H7 (cell line): ENCODE measurements at regions not wholly inside any gene's neighbourhood (a gene's known extent, or its start where the extent isn't known, plus 50 kb on each side); places are given as distances from the start of the nearest gene placed in this dataset.
"Not testable (repeated sequence)": the region's sequence is repeated elsewhere in the genome, so short reads cannot be mapped to it uniquely, and the experiment has no call there.

Source experiments
- DNase-seq: peaks from one replicate; pipeline ENCODE4 v3.0.0; 2012
- H3K27me3 ChIP-seq: 2 replicates; pipeline ENCODE4 v1.6.0; 2011; ENCODE audit warnings: mild to moderate bottlenecking, low read length; ENCODE audit not compliant: control insufficient read depth, insufficient read depth
- H3K36me3 ChIP-seq: replicated peaks from 2 replicates; pipeline ENCODE4 v1.5.1; 2011; ENCODE audit warnings: low read length; ENCODE audit not compliant: control insufficient read depth, insufficient read depth
- H3K4me3 ChIP-seq: 2 replicates; pipeline ENCODE4 v1.5.1; 2011; ENCODE audit warnings: low read depth, mild to moderate bottlenecking, control low read depth, low read length, moderate library complexity; ENCODE audit not compliant: insufficient read depth

- Histone ChIP-seq H3K27me3 (no peaks in the 10 kb centered on the region), H3K36me3 (no peaks in the 10 kb centered on the region), H3K4me3 (no peak overlapping the region)
- no peak for DNase-seq
These were observed 1921.9 kb upstream of the LRRTM1 start for GRCh38 chr2:82226441-82226840.

GRCh38 chr2:82224301-82224940, 1919.9 kb upstream of the LRRTM1 start:
- Histone ChIP-seq H3K27me3 (no peaks in the 10 kb centered on the region), H3K4me3 (no peak overlapping the region), H3K36me3 (no peaks in the 10 kb centered on the region)
- DNase-seq: no peak

DNA sequence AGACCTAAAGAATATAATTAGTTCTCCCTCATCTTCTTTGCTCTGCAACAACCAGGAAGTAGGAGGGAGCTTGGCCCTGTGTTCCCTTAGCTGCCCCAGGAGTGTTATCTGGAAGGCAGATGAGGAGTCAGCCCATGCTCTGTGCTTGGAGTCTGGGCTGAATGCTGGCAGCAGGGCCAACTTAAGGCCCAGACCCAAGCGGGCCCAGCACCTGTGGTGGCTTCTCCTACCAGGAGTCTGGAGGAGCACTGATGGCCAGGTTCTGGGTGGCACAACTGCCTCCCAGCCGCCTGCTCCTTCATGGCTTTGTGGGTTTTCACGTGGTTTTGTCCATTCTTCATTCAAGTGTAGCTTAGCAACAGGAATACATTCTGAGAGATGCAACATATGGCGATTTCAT, 1910.7 kb upstream of the LRRTM1 start:
- Histone ChIP-seq H3K36me3 (no peaks in the 10 kb centered on the region), H3K27me3 (no peaks in the 10 kb centered on the region)
- DNase-seq: no peak

DNA sequence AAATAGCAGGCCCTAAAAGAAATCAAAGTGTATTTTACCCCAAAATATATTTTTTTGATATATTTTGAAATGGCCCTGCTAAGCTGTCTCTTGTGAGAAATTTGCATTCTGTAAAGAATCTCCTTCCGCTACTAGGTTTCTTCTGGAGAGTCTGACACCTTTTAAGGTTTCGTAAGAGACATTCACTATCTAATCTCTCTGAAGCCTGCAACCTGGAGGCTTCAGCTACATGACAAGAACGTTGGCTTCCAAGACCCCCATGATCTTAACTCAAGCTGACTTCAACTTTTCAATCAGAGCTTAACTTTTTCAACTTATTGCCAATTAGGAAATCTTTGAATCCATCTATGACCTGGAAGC, 1894.9 kb upstream of the LRRTM1 start:
- Histone ChIP-seq H3K4me3 (no peak overlapping the region), H3K36me3 (no peaks in the 10 kb centered on the region), H3K27me3 (no peaks in the 10 kb centered on the region)
- no peak for DNase-seq

More for the DNA sequence above, 1910.7 kb upstream of the LRRTM1 start:
- H3K4me3 ChIP-seq: no peak overlapping the region

DNA sequence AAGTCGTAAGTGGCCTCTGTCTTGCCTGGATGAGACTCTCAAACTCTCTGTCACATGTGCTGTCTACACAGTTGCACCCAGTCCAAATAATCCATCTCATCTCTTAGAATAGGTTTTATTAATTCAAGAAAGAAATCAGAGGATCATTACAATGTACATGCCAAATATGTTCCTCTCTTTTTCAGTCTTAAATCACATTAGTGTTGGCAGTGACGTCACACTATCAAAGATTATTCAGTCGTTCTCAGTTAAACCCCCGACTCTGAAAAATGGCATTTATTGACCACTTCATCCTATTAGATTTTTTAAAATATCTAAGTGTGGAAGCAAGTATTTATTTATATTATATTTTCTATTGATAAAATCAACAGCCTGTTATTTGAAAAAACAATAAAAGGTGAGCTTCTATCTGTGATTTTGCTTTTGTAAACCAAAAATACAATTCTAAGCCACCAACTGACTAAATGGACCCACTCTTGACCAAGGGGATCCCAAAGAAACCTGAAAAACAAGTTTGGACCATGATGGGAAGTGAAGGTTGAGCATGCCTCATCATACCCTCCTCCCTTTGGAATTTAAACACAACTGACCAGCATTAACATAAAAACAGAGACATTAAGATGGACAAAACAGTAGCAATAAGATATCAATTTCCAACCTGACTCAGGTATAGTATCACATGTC, 1894.4 kb upstream of the LRRTM1 start:
- DNase-seq: no peak
- Histone ChIP-seq H3K27me3 (no peaks in the 10 kb centered on the region), H3K36me3 (no peaks in the 10 kb centered on the region), H3K4me3 (no peak overlapping the region)

DNA sequence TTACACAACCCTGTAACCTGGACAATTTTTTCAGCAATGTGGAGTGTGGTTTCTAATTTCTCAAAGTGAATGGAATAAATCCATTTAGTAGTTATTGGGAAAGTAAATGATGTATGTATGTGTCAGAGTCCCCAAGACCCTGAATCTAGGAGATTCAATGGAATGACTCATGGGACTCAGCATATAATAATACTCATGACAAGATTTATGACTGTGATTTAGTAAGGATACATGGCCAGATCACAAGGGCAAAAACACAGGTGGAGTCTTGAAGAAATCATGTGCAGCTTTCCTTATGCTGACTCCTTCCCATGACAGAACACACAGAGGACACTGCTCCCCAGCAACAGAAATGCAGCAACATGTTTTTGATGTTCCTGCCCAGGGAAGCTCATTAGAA, 1877.7 kb upstream of the LRRTM1 start:
- Histone ChIP-seq H3K36me3 (no peaks in the 10 kb centered on the region), H3K4me3 (no peak overlapping the region), H3K27me3 (no peaks in the 10 kb centered on the region)
- no peak for DNase-seq

GRCh38 chr2:82175210-82175609, 1870.7 kb upstream of the LRRTM1 start:
- not testable (repeated sequence) for H3K36me3 ChIP-seq, H3K27me3 ChIP-seq, DNase-seq, H3K4me3 ChIP-seq

DNA sequence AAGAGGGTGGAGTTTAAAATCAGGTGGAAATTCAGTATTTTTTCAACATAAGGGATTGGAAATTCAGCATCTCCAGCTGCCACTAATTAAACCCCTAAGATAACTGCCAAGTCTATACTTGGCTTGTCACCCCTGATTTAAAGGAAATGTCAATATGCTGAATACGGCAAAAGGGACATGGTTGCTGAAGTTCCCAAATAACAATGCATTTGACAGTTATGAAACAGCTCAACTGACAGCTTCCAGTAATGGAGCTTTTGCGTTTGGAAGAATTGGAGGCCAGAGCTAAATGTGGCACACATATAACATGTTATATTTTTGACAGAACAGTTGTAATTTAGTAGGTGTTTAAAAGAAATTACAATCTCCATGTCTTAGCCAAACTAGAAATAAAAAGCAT, 1867.9 kb upstream of the LRRTM1 start:
- no peaks in the 10 kb centered on the region for H3K27me3 ChIP-seq
- no peak for DNase-seq
- H3K4me3 ChIP-seq: no peak overlapping the region
- H3K36me3 ChIP-seq: no peaks in the 10 kb centered on the region

- Histone ChIP-seq H3K4me3 (no peak overlapping the region), H3K36me3 (no peaks in the 10 kb centered on the region), H3K27me3 (no peaks in the 10 kb centered on the region)
- no peak for DNase-seq
These were observed 1864.8 kb upstream of the LRRTM1 start for GRCh38 chr2:82169379-82169778.

GRCh38 chr2:82165377-82165776, 1860.8 kb upstream of the LRRTM1 start:
- no peak for DNase-seq
- Histone ChIP-seq H3K27me3 (no peaks in the 10 kb centered on the region), H3K36me3 (no peaks in the 10 kb centered on the region), H3K4me3 (no peak overlapping the region)

DNA sequence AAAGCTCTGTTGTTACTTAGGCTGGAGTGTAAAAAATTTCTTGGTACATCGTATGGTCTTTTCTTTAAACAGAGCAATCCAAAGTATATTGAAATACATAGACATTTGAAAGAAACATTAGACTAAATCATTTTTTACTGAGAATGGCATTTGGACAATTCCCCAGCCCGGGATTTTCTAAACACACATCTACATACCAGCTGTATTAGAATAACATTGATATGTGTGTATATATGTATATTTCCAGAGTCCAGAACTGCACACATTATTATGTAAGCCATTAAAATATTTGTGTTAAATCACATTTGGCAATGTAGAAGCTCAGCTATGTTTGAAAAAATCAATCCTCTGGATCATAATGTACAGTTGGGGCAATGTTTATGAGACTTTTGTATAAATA, 1853.6 kb upstream of the LRRTM1 start:
- no peak for DNase-seq
- no peak overlapping the region for H3K4me3 ChIP-seq
- no peaks in the 10 kb centered on the region for H3K27me3 ChIP-seq
- no peaks in the 10 kb centered on the region for H3K36me3 ChIP-seq

GRCh38 chr2:82155469-82155868, 1850.9 kb upstream of the LRRTM1 start:
- no peaks in the 10 kb centered on the region for H3K27me3 ChIP-seq
- no peak overlapping the region for H3K4me3 ChIP-seq
- no peak for DNase-seq
- no peaks in the 10 kb centered on the region for H3K36me3 ChIP-seq

- H3K4me3 ChIP-seq: no peak overlapping the region
- H3K36me3 ChIP-seq: no peaks in the 10 kb centered on the region
- H3K27me3 ChIP-seq: no peaks in the 10 kb centered on the region
- no peak for DNase-seq
These were observed 1838.8 kb upstream of the LRRTM1 start for GRCh38 chr2:82143343-82143742.

GRCh38 chr2:82139979-82140611, 1835.5 kb upstream of the LRRTM1 start:
- Histone ChIP-seq H3K27me3 (no peaks in the 10 kb centered on the region), H3K4me3 (no peak overlapping the region), H3K36me3 (no peaks in the 10 kb centered on the region)
- no peak for DNase-seq

DNA sequence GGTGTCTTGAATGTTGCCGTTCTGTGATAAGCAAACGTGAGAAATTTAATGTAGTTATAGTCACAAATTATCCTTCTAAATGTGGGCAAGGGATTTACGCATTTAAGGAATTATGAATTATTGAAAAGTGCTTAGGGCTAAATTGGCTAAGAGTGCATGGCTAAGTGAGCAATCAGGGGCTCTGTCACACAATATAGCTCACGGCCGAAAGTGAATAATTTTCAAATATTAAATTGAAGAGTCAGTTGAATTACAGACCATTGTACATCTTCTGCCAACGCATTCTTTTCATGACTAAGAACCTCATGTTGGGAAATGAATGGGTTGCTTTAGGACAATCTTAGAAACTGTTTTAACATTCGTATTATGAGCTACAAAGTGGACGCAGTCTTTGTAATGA, 1832.9 kb upstream of the LRRTM1 start:
- DNase-seq: no peak
- Histone ChIP-seq H3K36me3 (no peaks in the 10 kb centered on the region), H3K4me3 (no peak overlapping the region), H3K27me3 (no peaks in the 10 kb centered on the region)
